H1 (cell line): ENCODE measurements at regions not wholly inside any gene's neighbourhood (a gene's known extent, or its start where the extent isn't known, plus 50 kb on each side); places are given as distances from the start of the nearest gene placed in this dataset.

Source experiments
- CTCF ChIA-PET: fragments of 300-600 bp; sonication (Branson Sonifier 250); formaldehyde crosslinking; loops from one replicate; lab custom pipeline; 2021; ENCODE audit not compliant: partially characterized antibody; lab: Charles Lee
- POLR2A ChIA-PET: fragments of 300-600 bp; sonication (Branson Sonifier 250); formaldehyde crosslinking; loops from one replicate; lab custom pipeline; 2021; ENCODE audit warnings: inconsistent platforms; ENCODE audit not compliant: partially characterized antibody; lab: Charles Lee
- DNase-seq, 2 experiments: peaks; one replicate each; pipeline versions ENCODE4 v3.0.0 to v3.0.0-alpha.2; 2010 to 2022; ENCODE audit warnings: low spot score in 2 of 2, low read depth in 1 of 2, mixed read lengths in 1 of 2
- FAIRE-seq: peaks from 2 replicates; lab custom pipeline; 2011; peaks lifted over from hg19 to GRCh38; lab: Jason Lieb, UNC
- H2AFZ ChIP-seq: 2 replicates; pipeline ENCODE4 v1.8.1; 2012; ENCODE audit warnings: low read length, inconsistent platforms
- H2AK5ac ChIP-seq: 2 replicates; pipeline ENCODE4 v1.6.1; 2013; ENCODE audit warnings: low read depth, low read length
- H2BK120ac ChIP-seq: replicated peaks from 2 replicates; pipeline ENCODE3; 2013; ENCODE audit warnings: low read depth, low read length, inconsistent platforms
- H2BK12ac ChIP-seq: 2 replicates; pipeline ENCODE4 v1.6.1; 2013; ENCODE audit warnings: low read depth, low read length
- H2BK15ac ChIP-seq: 2 replicates; pipeline ENCODE4 v1.6.1; 2013; ENCODE audit warnings: low read length
- H2BK20ac ChIP-seq: 2 replicates; pipeline ENCODE4 v1.6.1; 2013; ENCODE audit warnings: low read length
- H2BK5ac ChIP-seq: 2 replicates; pipeline ENCODE4 v1.6.1; 2013; ENCODE audit warnings: low read depth, low read length
- H3K14ac ChIP-seq: 2 replicates; pipeline ENCODE4 v1.6.1; 2013; ENCODE audit warnings: inconsistent platforms; ENCODE audit not compliant: insufficient read length
- H3K18ac ChIP-seq: 2 replicates; pipeline ENCODE4 v1.6.1; 2013; ENCODE audit warnings: low read length; ENCODE audit errors: extremely low read depth
- H3K23ac ChIP-seq: 2 replicates; pipeline ENCODE4 v1.6.1; 2013; ENCODE audit warnings: inconsistent platforms; ENCODE audit not compliant: insufficient read length
- H3K23me2 ChIP-seq: 2 replicates; pipeline ENCODE4 v1.6.1; 2013; ENCODE audit warnings: low read depth, low read length
- H3K27ac ChIP-seq: 2 replicates; pipeline ENCODE4 v1.6.1; 2011; ENCODE audit warnings: low read depth, low read length, inconsistent platforms
- H3K27me3 ChIP-seq, 4 experiments: replicated peaks in 1 of 4; 1 replicate in 1 of 4; 2 replicates in 3 of 4; pipeline versions ENCODE4 v1.6.1 to v1.8.1; 2011 to 2013; ENCODE audit warnings: low read length in 3 of 4, mild to moderate bottlenecking in 3 of 4, inconsistent platforms in 2 of 4, mixed read lengths in 2 of 4, moderate library complexity in 1 of 4; ENCODE audit not compliant: control insufficient read depth in 3 of 4, insufficient read depth in 3 of 4; ENCODE audit errors: extremely low read depth in 1 of 4
- H3K36me3 ChIP-seq, 4 experiments: 2 replicates each; pipeline versions ENCODE4 v1.6.1 to v1.8.1; 2011 to 2013; ENCODE audit warnings: mild to moderate bottlenecking in 4 of 4, low read length in 3 of 4, moderate library complexity in 2 of 4, control low read depth in 1 of 4, inconsistent platforms in 1 of 4; ENCODE audit not compliant: insufficient read depth in 4 of 4, control insufficient read depth in 2 of 4
- H3K4ac ChIP-seq: replicated peaks from 2 replicates; pipeline ENCODE3; 2013; ENCODE audit warnings: low read length, low read depth, mixed read lengths, inconsistent platforms; ENCODE audit not compliant: insufficient read length
- H3K4me1 ChIP-seq, 4 experiments: replicated peaks in 1 of 4; 1 replicate in 1 of 4; 2 replicates in 3 of 4; pipeline versions ENCODE4 v1.6.1 to v1.8.1; 2011 to 2013; ENCODE audit warnings: low read length in 3 of 4, inconsistent platforms in 2 of 4, mixed read lengths in 1 of 4; ENCODE audit not compliant: insufficient read depth in 4 of 4, control insufficient read depth in 3 of 4
- H3K4me2 ChIP-seq, 2 experiments: 2 replicates each; pipeline versions ENCODE4 v1.6.1 to v1.8.1; 2011 to 2013; ENCODE audit warnings: low read depth in 2 of 2, low read length in 2 of 2, control low read depth in 1 of 2, inconsistent platforms in 1 of 2, mild to moderate bottlenecking in 1 of 2; ENCODE audit not compliant: insufficient read depth in 1 of 2
- H3K4me3 ChIP-seq, 4 experiments: fragments of 200-600, 300-600 bp in 1 of 4; sonication (generic), shearing (Covaris generic), sonication (Bioruptor Twin) in 1 of 4; 2 replicates each; pipeline versions ENCODE4 v1.5.1 to v1.8.1; 2011 to 2016; ENCODE audit warnings: low read length in 4 of 4, low read depth in 3 of 4, control low read depth in 2 of 4, inconsistent platforms in 2 of 4, mild to moderate bottlenecking in 2 of 4, mixed read lengths in 1 of 4, moderate library complexity in 1 of 4; ENCODE audit not compliant: insufficient read depth in 2 of 4; ENCODE audit errors: extremely low read depth in 1 of 4
- H3K56ac ChIP-seq: replicated peaks from 2 replicates; pipeline ENCODE3; 2013; ENCODE audit warnings: low read depth, mild to moderate bottlenecking, mixed read lengths, low read length, inconsistent platforms; ENCODE audit not compliant: insufficient read length
- H3K79me1 ChIP-seq: 2 replicates; pipeline ENCODE4 v1.6.1; 2013; ENCODE audit warnings: low read depth, low read length, control low read depth
- H3K79me2 ChIP-seq, 2 experiments: 2 replicates each; pipeline versions ENCODE4 v1.6.1 to v1.8.1; 2012 to 2013; ENCODE audit warnings: low read length in 2 of 2, mild to moderate bottlenecking in 2 of 2, inconsistent platforms in 1 of 2; ENCODE audit not compliant: insufficient read depth in 2 of 2, control insufficient read depth in 1 of 2
- H3K9ac ChIP-seq, 4 experiments: replicated peaks in 1 of 4; 1 replicate in 1 of 4; 2 replicates in 3 of 4; pipeline versions ENCODE4 v1.6.1 to v1.8.1; 2011 to 2013; ENCODE audit warnings: low read depth in 3 of 4, low read length in 3 of 4, control low read depth in 2 of 4, mild to moderate bottlenecking in 2 of 4, moderate library complexity in 2 of 4, inconsistent platforms in 1 of 4; ENCODE audit errors: extremely low read depth in 1 of 4
- H3K9me3 ChIP-seq, 2 experiments: 2 replicates each; pipeline versions ENCODE4 v1.6.1 to v1.8.1; 2012 to 2013; ENCODE audit warnings: mild to moderate bottlenecking in 2 of 2, moderate library complexity in 2 of 2, control low read depth in 1 of 2, inconsistent platforms in 1 of 2, low read depth in 1 of 2, low read length in 1 of 2, mixed read lengths in 1 of 2; ENCODE audit not compliant: insufficient read depth in 2 of 2
- H4K20me1 ChIP-seq, 2 experiments: replicated peaks in 1 of 2; 2 replicates each; pipeline versions ENCODE3 to v1.8.1; 2011 to 2013; ENCODE audit warnings: inconsistent platforms in 2 of 2, low read length in 2 of 2, mild to moderate bottlenecking in 1 of 2; ENCODE audit not compliant: insufficient read depth in 2 of 2, control insufficient read depth in 1 of 2
- H4K5ac ChIP-seq: 2 replicates; pipeline ENCODE4 v1.6.1; 2013; ENCODE audit warnings: low read length, low read depth, mixed read lengths, inconsistent platforms; ENCODE audit not compliant: insufficient read length
- H4K8ac ChIP-seq: 2 replicates; pipeline ENCODE4 v1.8.0; 2013; ENCODE audit warnings: mild to moderate bottlenecking, moderate library complexity, low read length, inconsistent platforms; ENCODE audit not compliant: insufficient read depth; ENCODE audit errors: extremely low read depth
- H4K91ac ChIP-seq: replicated peaks from 2 replicates; pipeline ENCODE3; 2013; ENCODE audit warnings: low read length, mixed read lengths, inconsistent platforms; ENCODE audit not compliant: insufficient read length
- CEBPB ChIP-seq: IDR thresholded peaks from 2 replicates; pipeline ENCODE4 v1.6.1; 2012; ENCODE audit warnings: low read depth, low read length
- KDM1A ChIP-seq: fragments of 200-600, 300-600 bp; sonication (generic); IDR thresholded peaks from 2 replicates; pipeline ENCODE4 v1.7.1; 2016; ENCODE audit warnings: mild to moderate bottlenecking, low read length, borderline replicate concordance
- MAFK ChIP-seq: IDR thresholded peaks from 2 replicates; pipeline ENCODE4 v1.6.1; 2012; ENCODE audit warnings: low read depth, mild to moderate bottlenecking, improper control_type of control experiment, low read length
- NRF1 ChIP-seq: IDR thresholded peaks from 2 replicates; pipeline ENCODE4 v1.6.1; 2011; ENCODE audit warnings: mild to moderate bottlenecking, low read depth, low read length, improper control_type of control experiment
- SP4 ChIP-seq: IDR thresholded peaks from 2 replicates; pipeline ENCODE4 v1.6.1; 2012; ENCODE audit warnings: low read length, inconsistent platforms
- WGBS, 2 experiments: shearing (Covaris generic) in 1 of 2; methylation state at CpG; one replicate each; pipeline versions ENCODE4 v1.1.6 to v1.1.7; 2013 to 2015; ENCODE audit warnings: low lambda C conversion rate in 2 of 2, mixed read lengths in 2 of 2, inconsistent platforms in 1 of 2, low coverage in 1 of 2, missing lambda C conversion rate in 1 of 2; ENCODE audit not compliant: insufficient replicate concordance in 2 of 2, insufficient coverage in 1 of 2, insufficient read length in 1 of 2; ENCODE audit errors: extremely low coverage in 1 of 2, missing lambda C conversion rate in 1 of 2; 5-methylcytosine and 5-hydroxymethylcytosine counted together
- TF ChIP-seq, protein P1 (sequence below): IDR thresholded peaks from 2 replicates; pipeline ENCODE4 v1.6.1; 2012; ENCODE audit warnings: inconsistent platforms

- no peak for FAIRE-seq
- 98% methylated on average over 5 of the region's 5 CpGs; no CpG with 5 or more reads in 1 of the 2 experiments for WGBS, 2 experiments
- Histone ChIP-seq H3K23me2 (no peaks in the 10 kb centered on the region), H3K79me1 (no peaks in the 10 kb centered on the region), H2BK120ac (no peak overlapping the region), H3K4me2 (no peak overlapping the region), H2AFZ (peak overlapping the region; percentile 44; the same call in 1 of the 2 replicates), H3K4ac (no peak overlapping the region), H3K56ac (no peak overlapping the region), H2BK15ac (no peak overlapping the region)
- POLR2A ChIA-PET = interaction anchor here (1.4 kb wide), 1 partner anchor 9 kb away, joined by 3 read pairs; no protein-coding TSS in a partner anchor
- no peak for TF ChIP-seq SP4
- TF ChIP-seq CEBPB = no peak
- TF ChIP-seq, protein P1, sequence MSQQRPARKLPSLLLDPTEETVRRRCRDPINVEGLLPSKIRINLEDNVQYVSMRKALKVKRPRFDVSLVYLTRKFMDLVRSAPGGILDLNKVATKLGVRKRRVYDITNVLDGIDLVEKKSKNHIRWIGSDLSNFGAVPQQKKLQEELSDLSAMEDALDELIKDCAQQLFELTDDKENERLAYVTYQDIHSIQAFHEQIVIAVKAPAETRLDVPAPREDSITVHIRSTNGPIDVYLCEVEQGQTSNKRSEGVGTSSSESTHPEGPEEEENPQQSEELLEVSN = no peak
- TF ChIP-seq KDM1A = no peak
- TF ChIP-seq NRF1 = no peak
- no peak for TF ChIP-seq MAFK
- TF ChIP-seq, all 59 proteins: peak for 0
- no peaks in the 10 kb centered on the region for H4K20me1 ChIP-seq
- H4K91ac ChIP-seq = no peak overlapping the region
- H3K23ac ChIP-seq = no peak overlapping the region
- H3K36me3 ChIP-seq = no peaks in the 10 kb centered on the region
- no peaks in the 10 kb centered on the region for H3K4me1 ChIP-seq
- no peak overlapping the region for H4K5ac ChIP-seq
- no peaks in the 10 kb centered on the region; a peak in 1 of 4 replicates for H3K9me3 ChIP-seq
- no peaks in the 10 kb centered on the region for H3K27me3 ChIP-seq
- H3K79me2 ChIP-seq = no peaks in the 10 kb centered on the region
- H3K14ac ChIP-seq = no peak overlapping the region
- H4K8ac ChIP-seq = no peak overlapping the region
- no peak overlapping the region for H2BK5ac ChIP-seq
- DNase-seq = no peak
- no peak overlapping the region for H3K18ac ChIP-seq
- H3K9ac ChIP-seq = no peak overlapping the region
- no peak overlapping the region for H3K27ac ChIP-seq
- CTCF ChIA-PET = interaction anchor here (1.4 kb wide), 1 partner anchor 29 kb away, joined by 3 read pairs; no protein-coding TSS in a partner anchor
- no peak overlapping the region for H3K4me3 ChIP-seq
- no peak overlapping the region for H2BK12ac ChIP-seq
- H2BK20ac ChIP-seq = no peak overlapping the region
- no peak overlapping the region for H2AK5ac ChIP-seq
Observed at GRCh38 chr16:17866996-17867395, 396.2 kb upstream of the XYLT1 start.
